ENCODE measurements at regions not wholly inside any gene's neighbourhood (a gene's known extent, or its start where the extent isn't known, plus 50 kb on each side); places are given as distances from the start of the nearest gene placed in this dataset.

- TF ChIP-seq ZNF274 (IDR thresholded peaks at IDR 0.05; ENCODE audit: low read depth, low read length) = no peak
- H3K4me3 ChIP-seq (ENCODE audit: low read length) = no peak overlapping the region
These were observed 61.6 kb downstream of the GADD45G start for GRCh38 chr9:89666364-89666763.

DNA sequence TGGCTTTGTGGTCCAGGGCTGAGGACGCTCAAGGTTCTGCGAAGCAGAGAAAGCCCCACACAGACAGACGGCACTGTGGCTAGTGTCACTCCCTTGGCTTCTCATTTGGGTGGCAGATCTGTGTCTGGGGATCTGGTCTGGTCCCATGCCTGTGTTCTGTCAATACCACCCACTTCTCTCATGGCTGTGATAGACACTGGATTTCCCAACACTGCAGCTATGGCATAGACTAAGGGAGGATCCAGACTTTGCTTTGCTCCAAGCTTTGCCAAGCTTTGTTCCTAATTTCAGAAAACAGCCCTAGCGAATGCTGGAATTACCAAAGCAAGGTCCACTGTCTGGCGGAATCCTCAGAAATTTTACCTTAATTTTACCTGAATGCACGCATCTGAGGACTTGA is 62.1 kb downstream of the GADD45G start:
- TF ChIP-seq ZNF274 (IDR thresholded peaks at IDR 0.05; ENCODE audit: low read depth, low read length) = no peak
- no peak overlapping the region for H3K4me3 ChIP-seq (ENCODE audit: low read length)

DNA sequence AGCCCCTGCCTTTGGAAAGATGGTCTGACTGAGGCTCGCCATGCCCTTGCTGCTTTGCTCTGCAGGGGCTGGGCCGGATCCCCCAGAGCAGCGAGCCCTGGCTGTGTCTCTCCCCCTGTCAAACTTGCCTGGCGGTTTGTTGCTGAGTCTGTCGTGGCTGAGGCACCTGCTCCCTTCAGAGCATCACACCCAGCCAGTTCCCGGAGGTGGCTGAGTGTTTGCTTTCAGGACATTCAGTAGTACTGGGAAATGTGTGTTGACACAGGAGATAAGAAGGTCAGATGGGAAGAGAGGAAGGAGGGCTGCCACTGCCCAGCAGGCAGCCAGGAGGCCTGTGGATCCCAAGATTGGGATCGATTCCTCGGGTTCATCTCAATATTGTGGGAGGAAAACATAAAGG is 62.9 kb downstream of the GADD45G start:
- no peak overlapping the region for H3K4me3 ChIP-seq (ENCODE audit: low read length)
- no peak for TF ChIP-seq ZNF274 (IDR thresholded peaks at IDR 0.05; ENCODE audit: low read depth, low read length)

GRCh38 chr9:89668216-89668865 is 63.5 kb downstream of the GADD45G start:
- no peak for TF ChIP-seq ZNF274 (IDR thresholded peaks at IDR 0.05; ENCODE audit: low read depth, low read length)
- no peak overlapping the region for H3K4me3 ChIP-seq (ENCODE audit: low read length)

GRCh38 chr9:89668866-89669246 is 64.0 kb downstream of the GADD45G start:
- H3K4me3 ChIP-seq (ENCODE audit: low read length) = no peak overlapping the region
- no peak for TF ChIP-seq ZNF274 (IDR thresholded peaks at IDR 0.05; ENCODE audit: low read depth, low read length)

- no peak for TF ChIP-seq ZNF274 (IDR thresholded peaks at IDR 0.05; ENCODE audit: low read depth, low read length)
These were observed 64.6 kb downstream of the GADD45G start for GRCh38 chr9:89669361-89669842.

DNA sequence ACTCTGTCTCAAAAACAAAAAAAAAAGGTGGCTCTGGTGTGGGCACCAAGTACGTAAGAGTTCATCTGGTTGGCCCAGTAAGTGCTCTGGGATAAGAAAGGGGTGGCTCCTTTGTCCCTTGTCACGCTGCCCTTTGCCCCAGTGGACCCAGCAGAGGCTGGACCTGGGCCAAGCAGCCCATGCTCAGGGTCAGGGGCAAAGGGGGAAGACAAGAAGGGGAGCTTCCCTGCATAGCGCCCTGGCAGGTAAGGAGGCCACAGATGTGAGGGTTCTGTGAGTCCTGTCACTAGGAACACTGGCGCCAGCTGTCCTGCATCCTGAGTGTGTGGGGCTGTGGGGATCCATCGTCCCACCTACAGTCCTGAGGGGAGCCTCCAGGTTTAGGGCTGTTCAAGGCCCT is 65.3 kb downstream of the GADD45G start:
- no peak for TF ChIP-seq ZNF274 (IDR thresholded peaks at IDR 0.05; ENCODE audit: low read depth, low read length)
- H3K4me3 ChIP-seq (ENCODE audit: low read length) = no peak overlapping the region

More at GRCh38 chr9:89669361-89669842, 64.6 kb downstream of the GADD45G start:
- H3K4me3 ChIP-seq (ENCODE audit: low read length) = no peak overlapping the region

GRCh38 chr9:89670801-89671434 is 66.1 kb downstream of the GADD45G start:
- no peak for TF ChIP-seq ZNF274 (IDR thresholded peaks at IDR 0.05; ENCODE audit: low read depth, low read length)
- no peak overlapping the region for H3K4me3 ChIP-seq (ENCODE audit: low read length)

- no peak for TF ChIP-seq ZNF274 (IDR thresholded peaks at IDR 0.05; ENCODE audit: low read depth, low read length)
These were observed 69.8 kb downstream of the GADD45G start for GRCh38 chr9:89674667-89675057.

GRCh38 chr9:89675058-89675742 is 70.4 kb downstream of the GADD45G start:
- no peak for TF ChIP-seq ZNF274 (IDR thresholded peaks at IDR 0.05; ENCODE audit: low read depth, low read length)
- no peak overlapping the region for H3K4me3 ChIP-seq (ENCODE audit: low read length)

More at GRCh38 chr9:89674667-89675057, 69.8 kb downstream of the GADD45G start:
- no peak overlapping the region for H3K4me3 ChIP-seq (ENCODE audit: low read length)

DNA sequence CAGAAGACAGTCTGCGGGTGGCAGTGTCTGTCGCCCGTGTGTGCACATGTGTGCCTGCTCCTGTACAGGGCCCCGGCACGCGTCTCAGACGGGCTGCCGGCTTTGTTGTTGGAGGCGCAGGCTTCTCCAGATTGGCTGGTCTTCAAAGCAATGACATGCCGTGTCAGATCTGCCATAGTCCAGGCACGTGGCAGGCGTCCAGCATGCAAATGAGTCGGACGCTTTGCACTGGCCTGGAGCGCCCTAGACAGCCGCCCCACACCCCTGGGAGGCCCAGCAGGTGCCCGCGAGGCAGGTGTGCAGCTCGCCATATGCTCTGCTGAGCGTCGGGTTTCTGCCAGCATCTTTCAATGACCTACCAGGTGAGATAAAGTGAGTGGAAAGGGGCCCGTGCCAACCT is 71.5 kb downstream of the GADD45G start:
- TF ChIP-seq ZNF274 (IDR thresholded peaks at IDR 0.05; ENCODE audit: low read depth, low read length) = no peak
- H3K4me3 ChIP-seq (ENCODE audit: low read length) = no peak overlapping the region

DNA sequence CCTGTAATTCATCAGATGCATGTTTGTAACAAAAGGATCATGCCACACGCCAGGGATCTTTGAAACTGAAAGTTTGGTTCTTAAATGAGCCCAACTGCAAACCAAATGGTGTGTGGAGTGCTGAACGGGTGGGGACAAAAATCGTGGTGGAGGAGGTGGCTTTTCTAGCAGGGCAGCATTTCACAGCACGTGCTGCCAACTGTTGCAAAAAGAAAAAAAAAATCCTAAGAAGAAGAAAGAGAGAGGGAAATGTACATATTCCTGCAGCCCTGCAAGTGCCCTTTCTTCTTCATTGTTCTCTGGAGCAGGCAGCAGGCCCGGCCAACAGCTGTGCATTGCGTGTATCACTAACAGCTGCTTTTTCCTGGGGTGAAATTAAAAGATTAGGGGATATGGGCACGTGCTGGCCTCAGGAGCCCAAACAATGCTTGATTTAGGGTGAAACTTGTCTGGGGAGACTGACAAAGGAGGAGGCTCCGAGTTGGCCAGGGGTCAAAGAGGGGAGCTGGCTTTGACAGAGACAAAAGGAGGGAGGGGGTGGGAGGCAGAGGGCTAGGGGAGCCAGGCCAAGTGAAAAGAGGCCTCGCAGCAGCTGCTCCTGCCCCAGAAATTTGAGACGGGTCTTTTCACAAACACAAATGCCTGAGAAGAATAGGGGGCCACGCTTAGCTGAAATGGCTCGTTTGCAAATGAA is 73.0 kb downstream of the GADD45G start:
- H3K4me3 ChIP-seq (ENCODE audit: low read length) = no peak overlapping the region
- TF ChIP-seq ZNF274 (IDR thresholded peaks at IDR 0.05; ENCODE audit: low read depth, low read length) = no peak

DNA sequence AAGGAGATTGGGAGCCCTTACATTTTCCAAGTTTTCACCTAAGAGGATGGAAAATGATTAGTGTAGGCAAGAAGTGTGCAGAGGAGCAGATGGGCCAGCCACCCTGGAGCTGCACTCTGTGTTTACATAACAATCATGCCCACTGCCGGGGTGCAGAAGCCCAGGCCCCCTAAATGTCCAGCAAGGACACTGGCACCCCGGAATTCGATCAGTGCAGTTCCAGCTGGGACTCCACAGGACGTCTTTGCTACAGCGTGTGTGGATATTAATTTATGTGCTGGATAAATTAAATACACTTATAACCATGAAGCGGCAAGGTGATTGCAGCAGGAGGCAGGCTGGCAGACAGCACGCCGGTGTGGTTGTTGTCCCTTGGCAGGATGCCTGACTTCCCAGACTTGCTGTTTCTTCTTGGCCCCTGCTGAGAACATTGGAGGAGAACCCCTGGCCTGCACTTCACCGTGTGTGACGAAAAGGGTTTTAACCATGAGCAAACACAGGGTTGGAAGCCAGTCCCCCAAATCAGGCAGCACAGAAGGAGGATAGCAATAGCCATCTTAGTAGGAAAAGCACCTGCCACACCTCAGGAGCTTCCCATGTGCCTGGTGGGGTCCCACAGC is 73.7 kb downstream of the GADD45G start:
- no peak for TF ChIP-seq ZNF274 (IDR thresholded peaks at IDR 0.05; ENCODE audit: low read depth, low read length)
- no peak overlapping the region for H3K4me3 ChIP-seq (ENCODE audit: low read length)

DNA sequence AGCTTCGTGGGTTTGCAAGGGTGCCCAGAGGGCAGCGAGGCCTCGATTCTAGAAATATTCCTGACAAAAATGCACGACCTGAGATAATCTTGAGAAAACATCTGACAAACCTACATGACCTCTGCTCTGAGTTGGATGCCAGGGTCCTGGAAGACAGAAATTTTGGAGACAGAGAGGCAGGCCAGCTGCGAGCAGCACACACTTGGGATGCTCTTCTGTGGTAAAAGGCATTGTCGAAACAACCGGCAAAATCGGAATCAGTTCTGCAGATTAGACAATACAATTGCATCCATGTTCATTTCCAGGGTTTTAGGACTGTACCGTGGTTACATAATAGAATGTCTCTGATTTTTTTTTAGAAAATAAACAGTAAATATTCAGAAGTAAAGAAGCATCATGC is 74.2 kb downstream of the GADD45G start:
- no peak for TF ChIP-seq ZNF274 (IDR thresholded peaks at IDR 0.05; ENCODE audit: low read depth, low read length)
- H3K4me3 ChIP-seq (ENCODE audit: low read length) = no peak overlapping the region

All from GM08714 (cell line).